ENCODE measurements at regions not wholly inside any gene's neighbourhood (a gene's known extent, or its start where the extent isn't known, plus 50 kb on each side); places are given as distances from the start of the nearest gene placed in this dataset.

DNA sequence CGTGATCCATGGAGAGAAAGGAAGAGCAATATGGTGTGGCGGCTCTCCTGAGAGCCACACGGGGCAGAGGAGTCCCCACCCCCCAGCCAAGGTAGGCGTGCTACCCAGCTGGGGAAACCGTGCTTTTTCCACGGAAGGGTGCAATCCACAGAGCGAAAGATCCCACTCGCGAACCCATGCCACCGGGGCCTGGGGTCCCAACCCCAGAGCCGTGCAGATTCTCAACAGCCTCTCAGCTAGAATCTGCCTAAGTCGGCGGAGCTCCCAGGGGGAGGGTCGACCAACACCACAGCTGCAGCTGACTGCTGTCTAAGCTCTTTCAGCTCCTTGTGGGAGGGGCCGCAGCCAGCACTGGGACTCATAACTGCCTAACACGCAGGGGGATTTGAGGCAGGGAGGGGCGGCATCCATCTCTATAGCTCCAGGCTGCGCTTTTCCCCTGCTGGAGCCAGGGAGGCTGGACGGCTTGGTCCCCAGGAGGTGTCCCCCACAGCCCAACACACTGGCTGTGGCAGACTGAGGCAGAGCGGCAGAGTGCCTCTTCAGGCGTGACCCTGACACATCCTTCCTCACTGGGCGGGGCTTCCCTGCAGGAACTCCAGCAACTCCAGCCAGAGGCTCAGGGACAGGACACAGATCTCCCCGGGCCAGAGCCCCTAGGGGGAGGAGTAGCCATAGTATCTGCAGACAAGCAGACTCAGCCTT lies 107.6 kb upstream of the ZBTB20 start:
- TF ChIP-seq RAD21 (IDR thresholded peaks at IDR 0.05; ENCODE audit: insufficient read depth, low read depth, low read length) (no peak), SUZ12 (IDR thresholded peaks at IDR 0.05; ENCODE audit: unreplicated experiment) (no peak), HCFC1 (IDR thresholded peaks at IDR 0.05; ENCODE audit: low read length) (no peak), SIN3A (IDR thresholded peaks at IDR 0.05; ENCODE audit: low read depth, low read length) (no peak), SRF (IDR thresholded peaks at IDR 0.05; ENCODE audit: low read depth in 2 of 2, low read length in 2 of 2) (no peak), MXI1 (IDR thresholded peaks at IDR 0.05; ENCODE audit: low read depth, low read length) (no peak), CREB1 (IDR thresholded peaks at IDR 0.05; ENCODE audit: low read depth) (no peak), YY1 (IDR thresholded peaks at IDR 0.05; ENCODE audit: low read depth, low read length) (no peak), ATF7 (IDR thresholded peaks at IDR 0.05; ENCODE audit: low read depth) (no peak), PKNOX1 (IDR thresholded peaks at IDR 0.05) (no peak), ZZZ3 (IDR thresholded peaks at IDR 0.05; ENCODE audit: control insufficient read depth, insufficient read length, low read depth) (no peak)
